ENCODE measurements at regions not wholly inside any gene's neighbourhood (a gene's known extent, or its start where the extent isn't known, plus 50 kb on each side); places are given as distances from the start of the nearest gene placed in this dataset.

GRCh38 chr1:31502253-31502652 is 74.1 kb upstream of the TINAGL1 start:
- H3K27ac ChIP-seq (ENCODE audit: insufficient read depth, low read depth, low read length), result no peak overlapping the region
- BruUV-seq (replicated peaks), result no TSS peak
- POLR2A ChIA-PET, result no interaction called here
- peaks cover 0 to 7% of the 10 kb centered on the region in 2 experiments for H3K27me3 ChIP-seq (ENCODE audit: control insufficient read depth in 2 of 2, insufficient read depth in 2 of 2, low read length in 2 of 2)
- TF ChIP-seq CTCF (IDR thresholded peaks at IDR 0.05; ENCODE audit: extremely low read depth in 1 of 2, insufficient read depth in 1 of 2, low read depth in 1 of 2, low read length in 2 of 2) (no peak), POLR2AphosphoS5 (IDR thresholded peaks at IDR 0.05; ENCODE audit: insufficient read depth, low read depth, low read length) (no peak), JUN (IDR thresholded peaks at IDR 0.05; ENCODE audit: borderline replicate concordance, insufficient read depth, insufficient read length, low read depth) (no peak), EZH2 (IDR thresholded peaks at IDR 0.05; ENCODE audit: borderline replicate concordance, low read depth, low read length, severe bottlenecking) (no peak)
- FAIRE-seq (no peak), DNase-seq (ENCODE audit: low read depth, low spot score) (no peak)
- no peaks in the 10 kb centered on the region for H3K79me2 ChIP-seq (ENCODE audit: control insufficient read depth, insufficient read depth, low read length)
- CTCF ChIA-PET, result interaction anchor here (1.8 kb wide), 1 partner anchor 26 kb away, joined by 4 read pairs; no protein-coding TSS in a partner anchor
- no peaks in the 10 kb centered on the region for H3K4me1 ChIP-seq (ENCODE audit: control insufficient read depth, extremely low read depth, insufficient read depth, low read length)
- no peaks in the 10 kb centered on the region for H4K20me1 ChIP-seq (replicated peaks; ENCODE audit: control insufficient read depth, extremely low read depth, insufficient read depth, low read length)
- no peaks in the 10 kb centered on the region for H3K9me3 ChIP-seq (replicated peaks; ENCODE audit: control insufficient read depth, insufficient read depth, low read length)
- no peaks in the 10 kb centered on the region for H3K36me3 ChIP-seq (ENCODE audit: control insufficient read depth in 2 of 2, extremely low read depth in 1 of 2, insufficient read depth in 2 of 2, low read length in 2 of 2)
- dilution Hi-C loops (cut with MboI; ENCODE audit: extremely low pct_ligation_motif_present, low sequenced_read_pairs) (no loop called here), intact Hi-C loops (cut with micrococcal nuclease) (no loop called here)
- H2AFZ ChIP-seq (ENCODE audit: low read depth, low read length), result no peak overlapping the region
- H3K4me3 ChIP-seq (replicated peaks in 1 of 3; ENCODE audit: insufficient read depth in 1 of 3, low read depth in 1 of 3, low read length in 3 of 3), result no peak overlapping the region
- no peaks in the 10 kb centered on the region for H3K9me1 ChIP-seq (replicated peaks; ENCODE audit: control insufficient read depth, extremely low read depth, insufficient read depth, low read length)
- H3K9ac ChIP-seq (replicated peaks; ENCODE audit: extremely low read depth, insufficient read depth, low read length), result no peak overlapping the region
- H3K4me2 ChIP-seq (ENCODE audit: insufficient read depth, low read length), result no peak overlapping the region

- Histone ChIP-seq H3K4me2 (ENCODE audit: insufficient read depth, low read length) (no peak overlapping the region), H3K36me3 (ENCODE audit: control insufficient read depth in 2 of 2, extremely low read depth in 1 of 2, insufficient read depth in 2 of 2, low read length in 2 of 2) (no peaks in the 10 kb centered on the region), H2AFZ (ENCODE audit: low read depth, low read length) (no peak overlapping the region), H3K9me3 (replicated peaks; ENCODE audit: control insufficient read depth, insufficient read depth, low read length) (no peaks in the 10 kb centered on the region), H3K9me1 (replicated peaks; ENCODE audit: control insufficient read depth, extremely low read depth, insufficient read depth, low read length) (no peaks in the 10 kb centered on the region), H3K27me3 (ENCODE audit: control insufficient read depth in 2 of 2, insufficient read depth in 2 of 2, low read length in 2 of 2) (peaks cover 0 to 7% of the 10 kb centered on the region in 2 experiments), H3K79me2 (ENCODE audit: control insufficient read depth, insufficient read depth, low read length) (no peaks in the 10 kb centered on the region), H3K27ac (ENCODE audit: insufficient read depth, low read depth, low read length) (no peak overlapping the region), H3K4me3 (replicated peaks in 1 of 3; ENCODE audit: insufficient read depth in 1 of 3, low read depth in 1 of 3, low read length in 3 of 3) (no peak overlapping the region), H3K9ac (replicated peaks; ENCODE audit: extremely low read depth, insufficient read depth, low read length) (no peak overlapping the region), H4K20me1 (replicated peaks; ENCODE audit: control insufficient read depth, extremely low read depth, insufficient read depth, low read length) (no peaks in the 10 kb centered on the region), H3K4me1 (ENCODE audit: control insufficient read depth, extremely low read depth, insufficient read depth, low read length) (no peaks in the 10 kb centered on the region)
- BruUV-seq (replicated peaks), result no TSS peak
- no peak for TF ChIP-seq GATA2 (IDR thresholded peaks at IDR 0.05; ENCODE audit: insufficient read depth, insufficient read length, low read depth, low read length)
- TF ChIP-seq EZH2 (IDR thresholded peaks at IDR 0.05; ENCODE audit: borderline replicate concordance, low read depth, low read length, severe bottlenecking), result no peak
- TF ChIP-seq JUN (IDR thresholded peaks at IDR 0.05; ENCODE audit: borderline replicate concordance, insufficient read depth, insufficient read length, low read depth), result no peak
- no peak for TF ChIP-seq POLR2AphosphoS5 (IDR thresholded peaks at IDR 0.05; ENCODE audit: insufficient read depth, low read depth, low read length)
- no peak for TF ChIP-seq CTCF (IDR thresholded peaks at IDR 0.05; ENCODE audit: extremely low read depth in 1 of 2, insufficient read depth in 1 of 2, low read depth in 1 of 2, low read length in 2 of 2)
- no peak for TF ChIP-seq POLR2A (IDR thresholded peaks at IDR 0.05; ENCODE audit: low read depth, low read length)
- TF ChIP-seq MYC (IDR thresholded peaks at IDR 0.05; ENCODE audit: low read depth, low read length), result no peak
- no peak for TF ChIP-seq MAX (IDR thresholded peaks at IDR 0.05; ENCODE audit: insufficient read depth, insufficient read length)
- no peak for TF ChIP-seq FOS (IDR thresholded peaks at IDR 0.05; ENCODE audit: borderline replicate concordance, insufficient read depth, low read length)
- DNase-seq (ENCODE audit: low read depth, low spot score) (no peak), FAIRE-seq (no peak)
- ChIA-PET POLR2A (no interaction called here), CTCF (interaction anchor here (1.8 kb wide), 1 partner anchor 27 kb away, joined by 4 read pairs; no protein-coding TSS in a partner anchor)
- intact Hi-C loops (cut with micrococcal nuclease) (no loop called here), dilution Hi-C loops (cut with MboI; ENCODE audit: extremely low pct_ligation_motif_present, low sequenced_read_pairs) (no loop called here)
Measured at GRCh38 chr1:31502926-31503511, 73.3 kb upstream of the TINAGL1 start.
